ENCODE measurements at regions not wholly inside any gene's neighbourhood (a gene's known extent, or its start where the extent isn't known, plus 50 kb on each side); places are given as distances from the start of the nearest gene placed in this dataset.

GRCh38 chr18:78610179-78610578 is 369.4 kb upstream of the SALL3 start:
- no peaks in the 10 kb centered on the region for H3K9me3 ChIP-seq
- H3K27me3 ChIP-seq, result no peaks in the 10 kb centered on the region
- no peak overlapping the region for H3K4me3 ChIP-seq
- WGBS, 2 donors, result 74 to 82% methylated on average over 12 of the region's 12 CpGs
- intact Hi-C loops (cut with DNase I; ENCODE audit: low total_unique reads), result no loop called here
- no peaks in the 10 kb centered on the region for H3K36me3 ChIP-seq (ENCODE audit: low read depth, missing control alignments)
- no peak for TF ChIP-seq POLR2A (IDR thresholded peaks at IDR 0.05)
- no peak for TF ChIP-seq CTCF (IDR thresholded peaks at IDR 0.05)
- no peak for DNase-seq
- H3K27ac ChIP-seq, result no peak overlapping the region
- no peaks in the 10 kb centered on the region for H3K4me1 ChIP-seq

- H3K27ac ChIP-seq, result no peak overlapping the region
- DNase-seq, result no peak
- H3K9me3 ChIP-seq, result no peaks in the 10 kb centered on the region
- intact Hi-C loops (cut with DNase I; ENCODE audit: low total_unique reads), result no loop called here
- no peaks in the 10 kb centered on the region for H3K4me1 ChIP-seq
- no peaks in the 10 kb centered on the region for H3K27me3 ChIP-seq
- WGBS, 2 donors, result 89% methylated on average over 13 to 16 of the region's 16 CpGs
- no peaks in the 10 kb centered on the region for H3K36me3 ChIP-seq (ENCODE audit: low read depth, missing control alignments)
- no peak overlapping the region for H3K4me3 ChIP-seq
- no peak for TF ChIP-seq CTCF (IDR thresholded peaks at IDR 0.05)
- no peak for TF ChIP-seq POLR2A (IDR thresholded peaks at IDR 0.05)
Observed at GRCh38 chr18:78611201-78611800, 368.3 kb upstream of the SALL3 start.

GRCh38 chr18:78611869-78612268 is 367.7 kb upstream of the SALL3 start:
- H3K27ac ChIP-seq, result no peak overlapping the region
- H3K4me1 ChIP-seq, result no peaks in the 10 kb centered on the region
- H3K9me3 ChIP-seq, result no peaks in the 10 kb centered on the region
- H3K4me3 ChIP-seq, result no peak overlapping the region
- H3K27me3 ChIP-seq, result no peaks in the 10 kb centered on the region
- 83 to 89% methylated on average over 14 of the region's 14 CpGs for WGBS, 2 donors
- DNase-seq, result no peak
- TF ChIP-seq CTCF (IDR thresholded peaks at IDR 0.05) (no peak), POLR2A (IDR thresholded peaks at IDR 0.05) (no peak)
- H3K36me3 ChIP-seq (ENCODE audit: low read depth, missing control alignments), result no peaks in the 10 kb centered on the region
- intact Hi-C loops (cut with DNase I; ENCODE audit: low total_unique reads), result no loop called here

GRCh38 chr18:78612318-78612717 is 367.3 kb upstream of the SALL3 start:
- H3K36me3 ChIP-seq (ENCODE audit: low read depth, missing control alignments), result no peaks in the 10 kb centered on the region
- H3K27me3 ChIP-seq, result no peaks in the 10 kb centered on the region
- no peaks in the 10 kb centered on the region for H3K4me1 ChIP-seq
- H3K9me3 ChIP-seq, result no peaks in the 10 kb centered on the region
- no peak overlapping the region for H3K4me3 ChIP-seq
- no peak for DNase-seq
- intact Hi-C loops (cut with DNase I; ENCODE audit: low total_unique reads), result no loop called here
- no peak overlapping the region for H3K27ac ChIP-seq
- TF ChIP-seq POLR2A (IDR thresholded peaks at IDR 0.05) (no peak), CTCF (IDR thresholded peaks at IDR 0.05) (no peak)
- 77 to 100% methylated on average over 2 to 7 of the region's 7 CpGs for WGBS, 2 donors

GRCh38 chr18:78612801-78613200 is 366.8 kb upstream of the SALL3 start:
- DNase-seq, result no peak
- Histone ChIP-seq H3K27me3 (no peaks in the 10 kb centered on the region), H3K36me3 (ENCODE audit: low read depth, missing control alignments) (no peaks in the 10 kb centered on the region), H3K4me3 (no peak overlapping the region), H3K4me1 (no peaks in the 10 kb centered on the region), H3K27ac (no peak overlapping the region), H3K9me3 (no peaks in the 10 kb centered on the region)
- TF ChIP-seq POLR2A (IDR thresholded peaks at IDR 0.05) (no peak), CTCF (IDR thresholded peaks at IDR 0.05) (no peak)
- WGBS, 2 donors, result 79 to 84% methylated on average over 13 of the region's 13 CpGs
- intact Hi-C loops (cut with DNase I; ENCODE audit: low total_unique reads), result no loop called here
